NCI-H526 (cell line): ENCODE measurements at regions not wholly inside any gene's neighbourhood (a gene's known extent, or its start where the extent isn't known, plus 50 kb on each side); places are given as distances from the start of the nearest gene placed in this dataset.
"Not testable (repeated sequence)": the region's sequence is repeated elsewhere in the genome, so short reads cannot be mapped to it uniquely, and the experiment has no call there.

ENCODE experiments used
- DNase-seq, 2 experiments: peaks; one replicate each; lab custom pipeline; 2025; lab: John Stamatoyannopoulos, UW

GRCh38 chr5:1983401-1983800, 100.7 kb upstream of the IRX4 start:
- DNase-seq = no peak

GRCh38 chr5:1982561-1982960, 99.8 kb upstream of the IRX4 start:
- DNase-seq = not testable (repeated sequence)

- DNase-seq = peak in 1 of 2 experiments; percentile 20
Observed at GRCh38 chr5:1975898-1976765, 93.4 kb upstream of the IRX4 start.

- no peak for DNase-seq
Observed at GRCh38 chr5:1975406-1975715, 92.6 kb upstream of the IRX4 start.

- no peak for DNase-seq
Observed at GRCh38 chr5:1974501-1975405, 92.0 kb upstream of the IRX4 start.

GRCh38 chr5:1974081-1974480, 91.4 kb upstream of the IRX4 start:
- DNase-seq = no peak

- DNase-seq = no peak
Observed at GRCh38 chr5:1973391-1974013, 90.8 kb upstream of the IRX4 start.

- DNase-seq = no peak
Observed at GRCh38 chr5:1971944-1972343, 89.2 kb upstream of the IRX4 start.

GRCh38 chr5:1967736-1968135, 85.0 kb upstream of the IRX4 start:
- no peak for DNase-seq

- no peak for DNase-seq
Observed at GRCh38 chr5:1966461-1966860, 83.7 kb upstream of the IRX4 start.

GRCh38 chr5:1965925-1966324, 83.2 kb upstream of the IRX4 start:
- no peak for DNase-seq

GRCh38 chr5:1963941-1964451, 81.3 kb upstream of the IRX4 start:
- DNase-seq = no peak

- no peak for DNase-seq
Observed at GRCh38 chr5:1963358-1963757, 80.6 kb upstream of the IRX4 start.

- DNase-seq = no peak
Observed at GRCh38 chr5:1962619-1963355, 80.1 kb upstream of the IRX4 start.

- no peak for DNase-seq
Observed at GRCh38 chr5:1961952-1962595, 79.3 kb upstream of the IRX4 start.

- no peak for DNase-seq
Observed at GRCh38 chr5:1961304-1961946, 78.7 kb upstream of the IRX4 start.

- no peak for DNase-seq
Observed at GRCh38 chr5:1960595-1961303, 78.0 kb upstream of the IRX4 start.

GRCh38 chr5:1959725-1960581, 77.2 kb upstream of the IRX4 start:
- no peak for DNase-seq

GRCh38 chr5:1959231-1959630, 76.5 kb upstream of the IRX4 start:
- no peak for DNase-seq
